HepG2 (cell line): ENCODE measurements at regions not wholly inside any gene's neighbourhood (a gene's known extent, or its start where the extent isn't known, plus 50 kb on each side); places are given as distances from the start of the nearest gene placed in this dataset.

ENCODE experiments used
- ASH2L ChIP-seq: fragments of 300-600, 200-600 bp; sonication (generic); IDR thresholded peaks from 2 replicates; pipeline ENCODE4 v1.7.0; 2017; ENCODE audit warnings: low read depth, mild to moderate bottlenecking, moderate library complexity, mixed read lengths, low read length; ENCODE audit not compliant: insufficient read length
- BRCA1 ChIP-seq: sonication (generic); formaldehyde crosslinking; IDR thresholded peaks from 2 replicates; pipeline ENCODE4 v1.4.0; 2020; ENCODE audit warnings: missing genetic modification reagents
- ELF3 ChIP-seq: IDR thresholded peaks from 2 replicates; pipeline ENCODE4 v1.6.1; 2016; ENCODE audit warnings: missing genetic modification reagents, missing compliant biosample characterization
- HNF1B ChIP-seq: sonication (generic); formaldehyde crosslinking; IDR thresholded peaks from 2 replicates; pipeline ENCODE4 v1.5.1; 2020; ENCODE audit warnings: mild to moderate bottlenecking, moderate library complexity, missing genetic modification reagents
- IKZF4 ChIP-seq: sonication (generic); formaldehyde crosslinking; IDR thresholded peaks from 2 replicates; pipeline ENCODE4 v1.5.1; 2020; ENCODE audit warnings: borderline replicate concordance, mild to moderate bottlenecking, low read depth, missing genetic modification reagents; ENCODE audit errors: not compliant biosample characterization
- MYPOP ChIP-seq: sonication (generic); formaldehyde crosslinking; IDR thresholded peaks from 2 replicates; pipeline ENCODE4 v1.8.1; 2023; ENCODE audit warnings: mild to moderate bottlenecking, moderate library complexity, missing genetic modification reagents
- NCOA2 ChIP-seq: sonication (generic); formaldehyde crosslinking; IDR thresholded peaks from 2 replicates; pipeline ENCODE4 v1.8.0; 2022; ENCODE audit warnings: inconsistent platforms
- NR3C1 ChIP-seq: sonication (generic); formaldehyde crosslinking; IDR thresholded peaks from 2 replicates; pipeline ENCODE4 v1.4.0; 2020; ENCODE audit warnings: missing genetic modification reagents
- POGK ChIP-seq: sonication (generic); formaldehyde crosslinking; conservative IDR thresholded peaks from 2 replicates; pipeline ENCODE4 v1.8.0; 2022; ENCODE audit warnings: mild to moderate bottlenecking, moderate library complexity, missing genetic modification reagents
- RARG ChIP-seq: sonication (generic); formaldehyde crosslinking; IDR thresholded peaks from 2 replicates; pipeline ENCODE4 v1.4.0; 2020; ENCODE audit warnings: low read depth, mild to moderate bottlenecking, missing genetic modification reagents
- ZNF143 ChIP-seq: sonication (generic); formaldehyde crosslinking; IDR thresholded peaks from 2 replicates; pipeline ENCODE4 v1.4.0; 2020; ENCODE audit warnings: missing genetic modification reagents
- ZNF18 ChIP-seq: sonication (generic); formaldehyde crosslinking; IDR thresholded peaks from 2 replicates; pipeline ENCODE4 v1.8.0; 2022; ENCODE audit warnings: mild to moderate bottlenecking, missing genetic modification reagents; ENCODE audit not compliant: insufficient replicate concordance
- ZNF276 ChIP-seq: sonication (generic); formaldehyde crosslinking; IDR thresholded peaks from 2 replicates; pipeline ENCODE4 v1.4.0; 2020; ENCODE audit warnings: mild to moderate bottlenecking, low read depth, missing genetic modification reagents
- ZNF280B ChIP-seq: sonication (generic); formaldehyde crosslinking; IDR thresholded peaks from 2 replicates; pipeline ENCODE4 v1.5.0; 2020; ENCODE audit warnings: missing genetic modification reagents, mild to moderate bottlenecking, borderline replicate concordance
- ZNF296 ChIP-seq: sonication (generic); formaldehyde crosslinking; conservative IDR thresholded peaks from 2 replicates; pipeline ENCODE4 v1.5.0; 2020; ENCODE audit warnings: mild to moderate bottlenecking, missing genetic modification reagents
- ZNF383 ChIP-seq: sonication (generic); formaldehyde crosslinking; IDR thresholded peaks from 2 replicates; pipeline ENCODE4 v1.4.0; 2020; ENCODE audit warnings: missing genetic modification reagents, mild to moderate bottlenecking, borderline replicate concordance
- ZNF660 ChIP-seq: sonication (generic); formaldehyde crosslinking; IDR thresholded peaks from 2 replicates; pipeline ENCODE4 v1.5.1; 2020; ENCODE audit warnings: mild to moderate bottlenecking, low read depth, missing genetic modification reagents, borderline replicate concordance
- ZNF7 ChIP-seq: IDR thresholded peaks from 2 replicates; pipeline ENCODE4 v1.6.1; 2016; ENCODE audit warnings: missing biosample characterization, missing genetic modification reagents
- ZNF720 ChIP-seq: sonication (generic); formaldehyde crosslinking; IDR thresholded peaks from 2 replicates; pipeline ENCODE4 v1.4.0; 2020; ENCODE audit warnings: missing genetic modification reagents
- ZNF749 ChIP-seq: sonication (generic); formaldehyde crosslinking; IDR thresholded peaks from 2 replicates; pipeline ENCODE4 v1.8.0; 2022; ENCODE audit warnings: mild to moderate bottlenecking, missing genetic modification reagents, moderate library complexity, borderline replicate concordance
- ZNF761 ChIP-seq: sonication (generic); formaldehyde crosslinking; conservative IDR thresholded peaks from 2 replicates; pipeline ENCODE4 v1.4.0; 2020; ENCODE audit warnings: mild to moderate bottlenecking, missing genetic modification reagents

- TF ChIP-seq ZNF749 (CRISPR knock-in tag): no peak
- TF ChIP-seq ZNF720: no peak
- TF ChIP-seq NCOA2: peak; percentile 93
- TF ChIP-seq ZNF7 (CRISPR knock-in tag): no peak
- no peak for TF ChIP-seq ZNF143 (CRISPR knock-in tag)
- TF ChIP-seq IKZF4: no peak
- TF ChIP-seq ZNF383 (CRISPR knock-in tag): no peak
- TF ChIP-seq ZNF660 (CRISPR knock-in tag): no peak
- TF ChIP-seq HNF1B (CRISPR knock-in tag): peak; percentile 73; the same call in 1 of the 2 replicates
- no peak for TF ChIP-seq RARG
- no peak for TF ChIP-seq ZNF276 (CRISPR knock-in tag)
- TF ChIP-seq ZNF18 (CRISPR knock-in tag): no peak
- no peak for TF ChIP-seq ZNF296 (CRISPR knock-in tag)
- TF ChIP-seq ELF3: peak; percentile 59
- no peak for TF ChIP-seq NR3C1 (CRISPR knock-in tag)
- peak; percentile 13 for TF ChIP-seq ASH2L
- TF ChIP-seq BRCA1 (CRISPR knock-in tag): no peak
- no peak for TF ChIP-seq POGK (CRISPR knock-in tag)
- TF ChIP-seq ZNF280B (CRISPR knock-in tag): no peak
- no peak for TF ChIP-seq ZNF761 (CRISPR knock-in tag)
- TF ChIP-seq MYPOP (CRISPR knock-in tag): no peak
These were observed 354.0 kb upstream of the ROBO2 start (continued) for GRCh38 chr3:76685858-76686257.
